ENCODE measurements at regions not wholly inside any gene's neighbourhood (a gene's known extent, or its start where the extent isn't known, plus 50 kb on each side); places are given as distances from the start of the nearest gene placed in this dataset.

- Mint-ChIP-seq H3K27ac (ENCODE audit: unreplicated experiment) (no peak overlapping the region), H3K27me3 (ENCODE audit: low read depth, unreplicated experiment) (peaks cover 11% of the 10 kb centered on the region), H3K9me3 (ENCODE audit: unreplicated experiment) (no peaks in the 10 kb centered on the region), H3K4me1 (ENCODE audit: low read depth, unreplicated experiment) (no peaks in the 10 kb centered on the region), H3K36me3 (ENCODE audit: low read depth, unreplicated experiment) (no peaks in the 10 kb centered on the region), H3K4me3 (ENCODE audit: unreplicated experiment) (no peak overlapping the region)
- no peak overlapping the region for H2AFZ ChIP-seq (ENCODE audit: low read depth, low read length)
- H3K9me3 ChIP-seq (ENCODE audit: insufficient read depth, low read depth, low read length): peaks cover 6% of the 10 kb centered on the region
- H3K27me3 ChIP-seq (ENCODE audit: insufficient read depth, low read length): no peaks in the 10 kb centered on the region
- H3K4me3 ChIP-seq (ENCODE audit: insufficient read depth, low read depth, low read length): no peak overlapping the region
- H3K79me2 ChIP-seq (ENCODE audit: insufficient read depth, low read length): no peaks in the 10 kb centered on the region
- TF ChIP-seq CTCF (IDR thresholded peaks at IDR 0.05; ENCODE audit: insufficient read depth, low read depth, low read length): no peak
- TF ChIP-seq EZH2 (IDR thresholded peaks at IDR 0.05; ENCODE audit: insufficient read depth, low read length): no peak
- H3K9ac ChIP-seq (ENCODE audit: low read length): no peak overlapping the region
- no peak for DNase-seq (ENCODE audit: low read depth)
- no peaks in the 10 kb centered on the region for H4K20me1 ChIP-seq (ENCODE audit: insufficient read depth, low read length)
- no peaks in the 10 kb centered on the region for H3K36me3 ChIP-seq (ENCODE audit: insufficient read depth, low read length)
- no peak overlapping the region for H3K4me2 ChIP-seq (ENCODE audit: low read length)
- no peak overlapping the region for H3K27ac ChIP-seq (ENCODE audit: low read depth, low read length)
- no peak for FAIRE-seq
- H3K4me1 ChIP-seq (ENCODE audit: insufficient read depth, low read length): no peaks in the 10 kb centered on the region
Measured at GRCh38 chr20:22058746-22059145, 353.3 kb downstream of the PAX1 start.

DNA sequence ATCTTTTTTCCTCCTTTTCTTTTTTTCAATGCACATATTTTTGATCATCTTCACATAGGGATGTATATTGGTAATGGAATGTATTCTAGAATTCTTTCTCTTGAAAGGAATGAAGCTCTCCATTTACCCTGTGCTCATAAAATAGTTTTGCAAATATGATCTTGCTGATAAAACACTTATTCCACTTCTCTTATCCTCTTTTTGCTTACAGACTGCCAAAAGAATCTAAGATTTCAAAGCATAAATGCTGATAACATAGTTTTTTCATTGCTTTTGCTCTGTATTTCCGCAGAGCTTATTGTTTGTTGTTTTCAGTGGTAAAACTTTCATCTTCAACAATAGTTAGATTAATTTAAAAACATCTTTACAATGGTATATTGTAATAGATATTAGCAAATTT lies 350.5 kb downstream of the PAX1 start:
- FAIRE-seq (no peak), DNase-seq (ENCODE audit: low read depth) (no peak)
- no peaks in the 10 kb centered on the region for H3K79me2 ChIP-seq (ENCODE audit: insufficient read depth, low read length)
- no peaks in the 10 kb centered on the region for H3K4me1 Mint-ChIP-seq (ENCODE audit: low read depth, unreplicated experiment)
- H3K9me3 ChIP-seq (ENCODE audit: insufficient read depth, low read depth, low read length): no peaks in the 10 kb centered on the region
- H3K4me1 ChIP-seq (ENCODE audit: insufficient read depth, low read length): no peaks in the 10 kb centered on the region
- no peak for TF ChIP-seq CTCF (IDR thresholded peaks at IDR 0.05; ENCODE audit: insufficient read depth, low read depth, low read length)
- no peak for TF ChIP-seq EZH2 (IDR thresholded peaks at IDR 0.05; ENCODE audit: insufficient read depth, low read length)
- peaks cover 5% of the 10 kb centered on the region for H3K27me3 Mint-ChIP-seq (ENCODE audit: low read depth, unreplicated experiment)
- no peak overlapping the region for H3K9ac ChIP-seq (ENCODE audit: low read length)
- no peaks in the 10 kb centered on the region for H4K20me1 ChIP-seq (ENCODE audit: insufficient read depth, low read length)
- no peak overlapping the region for H3K4me2 ChIP-seq (ENCODE audit: low read length)
- no peak overlapping the region for H3K27ac ChIP-seq (ENCODE audit: low read depth, low read length)
- H3K36me3 ChIP-seq (ENCODE audit: insufficient read depth, low read length): no peaks in the 10 kb centered on the region
- no peaks in the 10 kb centered on the region for H3K36me3 Mint-ChIP-seq (ENCODE audit: low read depth, unreplicated experiment)
- H2AFZ ChIP-seq (ENCODE audit: low read depth, low read length): no peak overlapping the region
- no peak overlapping the region for H3K4me3 Mint-ChIP-seq (ENCODE audit: unreplicated experiment)
- no peaks in the 10 kb centered on the region for H3K9me3 Mint-ChIP-seq (ENCODE audit: unreplicated experiment)
- H3K27ac Mint-ChIP-seq (ENCODE audit: unreplicated experiment): no peak overlapping the region
- H3K4me3 ChIP-seq (ENCODE audit: insufficient read depth, low read depth, low read length): no peak overlapping the region
- H3K27me3 ChIP-seq (ENCODE audit: insufficient read depth, low read length): no peaks in the 10 kb centered on the region

DNA sequence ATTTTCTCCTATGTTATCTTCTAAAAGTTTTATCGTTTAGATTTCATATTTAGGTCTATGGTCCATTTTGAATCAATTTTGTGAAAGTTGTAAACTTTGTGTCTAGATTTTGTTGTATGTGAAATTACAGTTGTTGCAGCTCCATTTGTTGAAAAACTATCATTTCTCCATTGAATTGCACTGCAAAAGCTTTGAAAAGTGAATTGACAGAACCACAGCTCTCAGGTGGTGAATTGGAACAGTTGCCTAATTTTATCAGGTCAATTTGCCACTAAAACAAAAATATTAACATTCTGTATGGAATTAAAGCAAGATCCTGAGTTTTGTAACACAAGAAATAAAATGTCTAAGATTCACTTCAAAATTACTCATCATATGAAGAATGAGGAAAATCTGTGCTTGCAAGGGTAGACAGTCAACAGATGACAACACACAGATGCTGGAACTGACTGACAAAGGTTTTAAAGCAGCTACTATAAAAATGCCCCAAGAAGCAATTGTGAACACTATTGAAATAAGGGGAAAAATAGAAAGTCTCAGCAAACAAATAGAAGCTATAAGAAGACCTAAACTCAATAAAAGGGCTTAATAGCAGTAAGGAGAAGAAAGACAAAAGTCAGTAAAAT lies 346.7 kb downstream of the PAX1 start:
- no peak overlapping the region for H2AFZ ChIP-seq (ENCODE audit: low read depth, low read length)

More for the DNA sequence above, 346.7 kb downstream of the PAX1 start:
- FAIRE-seq (no peak), DNase-seq (ENCODE audit: low read depth) (no peak)
- no peaks in the 10 kb centered on the region for H3K79me2 ChIP-seq (ENCODE audit: insufficient read depth, low read length)
- H3K27me3 Mint-ChIP-seq (ENCODE audit: low read depth, unreplicated experiment): no peaks in the 10 kb centered on the region
- TF ChIP-seq CTCF (IDR thresholded peaks at IDR 0.05; ENCODE audit: insufficient read depth, low read depth, low read length): no peak
- no peak for TF ChIP-seq EZH2 (IDR thresholded peaks at IDR 0.05; ENCODE audit: insufficient read depth, low read length)
- H3K9ac ChIP-seq (ENCODE audit: low read length): no peak overlapping the region
- no peak overlapping the region for H3K27ac ChIP-seq (ENCODE audit: low read depth, low read length)
- no peaks in the 10 kb centered on the region for H3K27me3 ChIP-seq (ENCODE audit: insufficient read depth, low read length)
- no peak overlapping the region for H3K4me2 ChIP-seq (ENCODE audit: low read length)
- H3K4me3 Mint-ChIP-seq (ENCODE audit: unreplicated experiment): no peak overlapping the region
- no peak overlapping the region for H3K4me3 ChIP-seq (ENCODE audit: insufficient read depth, low read depth, low read length)
- H3K27ac Mint-ChIP-seq (ENCODE audit: unreplicated experiment): no peak overlapping the region
- no peaks in the 10 kb centered on the region for H3K36me3 ChIP-seq (ENCODE audit: insufficient read depth, low read length)
- no peaks in the 10 kb centered on the region for H3K9me3 ChIP-seq (ENCODE audit: insufficient read depth, low read depth, low read length)
- H3K4me1 ChIP-seq (ENCODE audit: insufficient read depth, low read length): no peaks in the 10 kb centered on the region
- no peaks in the 10 kb centered on the region for H3K4me1 Mint-ChIP-seq (ENCODE audit: low read depth, unreplicated experiment)
- H3K9me3 Mint-ChIP-seq (ENCODE audit: unreplicated experiment): peaks cover 3% of the 10 kb centered on the region
- no peaks in the 10 kb centered on the region for H3K36me3 Mint-ChIP-seq (ENCODE audit: low read depth, unreplicated experiment)
- H4K20me1 ChIP-seq (ENCODE audit: insufficient read depth, low read length): no peaks in the 10 kb centered on the region

Data from astrocyte (in vitro differentiated cells and primary cell).